ENCODE measurements at regions not wholly inside any gene's neighbourhood (a gene's known extent, or its start where the extent isn't known, plus 50 kb on each side); places are given as distances from the start of the nearest gene placed in this dataset.

DNA sequence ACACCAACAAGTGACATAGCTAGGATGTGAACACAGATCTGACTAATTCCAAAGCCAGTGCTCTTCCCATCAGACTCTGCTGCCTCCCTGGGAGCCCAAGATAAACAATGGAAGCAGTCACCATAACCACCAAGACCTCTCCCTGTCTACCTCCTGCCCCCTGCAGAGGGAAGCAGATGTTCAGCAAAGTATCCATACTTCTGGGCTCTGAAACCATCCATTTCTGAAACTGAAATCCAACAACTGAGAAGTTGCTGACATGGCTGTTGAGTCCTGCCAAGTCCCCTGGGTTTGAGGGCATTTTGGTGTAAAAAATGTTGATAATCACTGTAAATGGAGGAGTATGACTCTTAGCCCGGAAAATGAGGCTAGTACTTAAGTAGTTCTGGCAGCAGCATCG lies 102.1 kb downstream of the TYW3 start:
- H3K27me3 ChIP-seq (ENCODE audit: insufficient read depth, poor library complexity, severe bottlenecking), result no peaks in the 10 kb centered on the region
- no peak overlapping the region for H3K27ac ChIP-seq (replicated peaks)
- no peak for DNase-seq (ENCODE audit: low read depth in 1 of 2, low spot score in 1 of 2)
- H3K4me3 ChIP-seq (replicated peaks; ENCODE audit: insufficient read depth, low read length), result no peak overlapping the region
- TF ChIP-seq, protein P1, sequence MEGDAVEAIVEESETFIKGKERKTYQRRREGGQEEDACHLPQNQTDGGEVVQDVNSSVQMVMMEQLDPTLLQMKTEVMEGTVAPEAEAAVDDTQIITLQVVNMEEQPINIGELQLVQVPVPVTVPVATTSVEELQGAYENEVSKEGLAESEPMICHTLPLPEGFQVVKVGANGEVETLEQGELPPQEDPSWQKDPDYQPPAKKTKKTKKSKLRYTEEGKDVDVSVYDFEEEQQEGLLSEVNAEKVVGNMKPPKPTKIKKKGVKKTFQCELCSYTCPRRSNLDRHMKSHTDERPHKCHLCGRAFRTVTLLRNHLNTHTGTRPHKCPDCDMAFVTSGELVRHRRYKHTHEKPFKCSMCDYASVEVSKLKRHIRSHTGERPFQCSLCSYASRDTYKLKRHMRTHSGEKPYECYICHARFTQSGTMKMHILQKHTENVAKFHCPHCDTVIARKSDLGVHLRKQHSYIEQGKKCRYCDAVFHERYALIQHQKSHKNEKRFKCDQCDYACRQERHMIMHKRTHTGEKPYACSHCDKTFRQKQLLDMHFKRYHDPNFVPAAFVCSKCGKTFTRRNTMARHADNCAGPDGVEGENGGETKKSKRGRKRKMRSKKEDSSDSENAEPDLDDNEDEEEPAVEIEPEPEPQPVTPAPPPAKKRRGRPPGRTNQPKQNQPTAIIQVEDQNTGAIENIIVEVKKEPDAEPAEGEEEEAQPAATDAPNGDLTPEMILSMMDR (IDR thresholded peaks at IDR 0.05; ENCODE audit: insufficient read depth, low read length), result no peak
- no peak for TF ChIP-seq GABPA (IDR thresholded peaks at IDR 0.05; ENCODE audit: low read depth)
- TF ChIP-seq, protein P2, sequence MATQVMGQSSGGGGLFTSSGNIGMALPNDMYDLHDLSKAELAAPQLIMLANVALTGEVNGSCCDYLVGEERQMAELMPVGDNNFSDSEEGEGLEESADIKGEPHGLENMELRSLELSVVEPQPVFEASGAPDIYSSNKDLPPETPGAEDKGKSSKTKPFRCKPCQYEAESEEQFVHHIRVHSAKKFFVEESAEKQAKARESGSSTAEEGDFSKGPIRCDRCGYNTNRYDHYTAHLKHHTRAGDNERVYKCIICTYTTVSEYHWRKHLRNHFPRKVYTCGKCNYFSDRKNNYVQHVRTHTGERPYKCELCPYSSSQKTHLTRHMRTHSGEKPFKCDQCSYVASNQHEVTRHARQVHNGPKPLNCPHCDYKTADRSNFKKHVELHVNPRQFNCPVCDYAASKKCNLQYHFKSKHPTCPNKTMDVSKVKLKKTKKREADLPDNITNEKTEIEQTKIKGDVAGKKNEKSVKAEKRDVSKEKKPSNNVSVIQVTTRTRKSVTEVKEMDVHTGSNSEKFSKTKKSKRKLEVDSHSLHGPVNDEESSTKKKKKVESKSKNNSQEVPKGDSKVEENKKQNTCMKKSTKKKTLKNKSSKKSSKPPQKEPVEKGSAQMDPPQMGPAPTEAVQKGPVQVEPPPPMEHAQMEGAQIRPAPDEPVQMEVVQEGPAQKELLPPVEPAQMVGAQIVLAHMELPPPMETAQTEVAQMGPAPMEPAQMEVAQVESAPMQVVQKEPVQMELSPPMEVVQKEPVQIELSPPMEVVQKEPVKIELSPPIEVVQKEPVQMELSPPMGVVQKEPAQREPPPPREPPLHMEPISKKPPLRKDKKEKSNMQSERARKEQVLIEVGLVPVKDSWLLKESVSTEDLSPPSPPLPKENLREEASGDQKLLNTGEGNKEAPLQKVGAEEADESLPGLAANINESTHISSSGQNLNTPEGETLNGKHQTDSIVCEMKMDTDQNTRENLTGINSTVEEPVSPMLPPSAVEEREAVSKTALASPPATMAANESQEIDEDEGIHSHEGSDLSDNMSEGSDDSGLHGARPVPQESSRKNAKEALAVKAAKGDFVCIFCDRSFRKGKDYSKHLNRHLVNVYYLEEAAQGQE (IDR thresholded peaks at IDR 0.05; ENCODE audit: insufficient replicate concordance, low read depth), result no peak
- no peak for TF ChIP-seq POLR2AphosphoS5 (IDR thresholded peaks at IDR 0.05; ENCODE audit: low read depth)
- TF ChIP-seq SPI1 (IDR thresholded peaks at IDR 0.05; ENCODE audit: borderline replicate concordance, low read depth), result no peak

DNA sequence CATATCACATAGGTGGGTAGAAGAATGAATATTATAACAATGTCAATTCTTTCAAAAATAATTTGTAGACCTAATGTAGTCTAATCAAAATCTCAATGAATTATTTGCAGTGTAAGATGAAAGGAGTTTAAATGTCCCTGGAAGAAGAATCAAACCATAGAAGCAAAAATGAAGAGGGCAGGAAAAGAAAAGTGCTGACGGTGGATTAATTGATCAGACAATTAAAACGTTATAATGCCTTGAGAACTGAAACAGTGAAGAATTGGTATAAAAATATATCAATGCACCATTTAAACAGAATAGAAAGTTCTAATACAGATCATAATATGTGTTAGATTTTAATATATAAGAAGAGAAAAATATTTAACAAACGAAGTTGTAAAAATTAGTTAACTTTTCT lies 109.8 kb downstream of the TYW3 start:
- TF ChIP-seq, protein P2 (IDR thresholded peaks at IDR 0.05; ENCODE audit: insufficient replicate concordance, low read depth), result no peak
- TF ChIP-seq POLR2AphosphoS5 (IDR thresholded peaks at IDR 0.05; ENCODE audit: low read depth), result no peak
- TF ChIP-seq SPI1 (IDR thresholded peaks at IDR 0.05; ENCODE audit: borderline replicate concordance, low read depth), result no peak
- TF ChIP-seq, protein P1 (IDR thresholded peaks at IDR 0.05; ENCODE audit: insufficient read depth, low read length), result no peak
- TF ChIP-seq GABPA (IDR thresholded peaks at IDR 0.05; ENCODE audit: low read depth), result no peak
- no peaks in the 10 kb centered on the region for H3K27me3 ChIP-seq (ENCODE audit: insufficient read depth, poor library complexity, severe bottlenecking)

DNA sequence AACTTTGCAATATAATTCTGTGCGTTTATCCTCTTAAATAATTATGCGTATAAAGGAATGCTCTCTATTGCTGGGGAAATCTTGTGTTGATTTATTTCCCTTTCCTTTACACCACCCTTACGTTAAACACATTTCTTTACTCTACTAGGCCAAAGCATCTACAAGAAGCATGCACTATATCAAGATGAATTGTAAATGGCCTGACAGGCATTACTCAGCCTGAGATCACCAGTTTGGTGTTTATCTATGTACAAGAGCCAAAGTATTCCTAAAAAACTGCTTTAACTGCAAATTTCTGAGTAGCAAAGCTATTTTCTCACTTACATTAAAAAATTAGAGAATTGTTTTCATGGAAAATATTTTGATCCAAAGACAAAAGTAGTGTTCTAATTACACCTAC lies 114.8 kb downstream of the TYW3 start:
- Histone ChIP-seq H3K4me3 (replicated peaks; ENCODE audit: insufficient read depth, low read length) (no peak overlapping the region), H3K27ac (replicated peaks) (no peak overlapping the region), H3K27me3 (ENCODE audit: insufficient read depth, poor library complexity, severe bottlenecking) (no peaks in the 10 kb centered on the region)
- no peak for TF ChIP-seq POLR2AphosphoS5 (IDR thresholded peaks at IDR 0.05; ENCODE audit: low read depth)
- TF ChIP-seq GABPA (IDR thresholded peaks at IDR 0.05; ENCODE audit: low read depth), result no peak
- TF ChIP-seq SPI1 (IDR thresholded peaks at IDR 0.05; ENCODE audit: borderline replicate concordance, low read depth), result no peak
- TF ChIP-seq, protein P1 (IDR thresholded peaks at IDR 0.05; ENCODE audit: insufficient read depth, low read length), result no peak
- TF ChIP-seq, protein P2 (IDR thresholded peaks at IDR 0.05; ENCODE audit: insufficient replicate concordance, low read depth), result no peak
- DNase-seq (ENCODE audit: low read depth in 1 of 2, low spot score in 1 of 2), result no peak

More for the DNA sequence above, 109.8 kb downstream of the TYW3 start:
- H3K27ac ChIP-seq (replicated peaks), result no peak overlapping the region
- no peak for DNase-seq (ENCODE audit: low read depth in 1 of 2, low spot score in 1 of 2)
- H3K4me3 ChIP-seq (replicated peaks; ENCODE audit: insufficient read depth, low read length), result no peak overlapping the region

Measured in HL-60 (cell line).